ENCODE measurements at regions not wholly inside any gene's neighbourhood (a gene's known extent, or its start where the extent isn't known, plus 50 kb on each side); places are given as distances from the start of the nearest gene placed in this dataset.

GRCh38 chr13:40120781-40121180 lies 465.3 kb downstream of the COG6 start:
- ATAC-seq = no peak

- no peak for ATAC-seq
These were observed 466.3 kb downstream of the COG6 start for GRCh38 chr13:40121722-40122121.

- no peak for ATAC-seq
These were observed 468.6 kb downstream of the COG6 start for GRCh38 chr13:40123962-40124632.

- ATAC-seq = no peak
These were observed 469.2 kb downstream of the COG6 start for GRCh38 chr13:40124633-40125015.

- ATAC-seq = no peak
These were observed 469.9 kb downstream of the COG6 start for GRCh38 chr13:40125336-40125735.

GRCh38 chr13:40126306-40127085 lies 471.0 kb downstream of the COG6 start:
- no peak for ATAC-seq

- ATAC-seq = peak; percentile 41
These were observed 472.0 kb downstream of the COG6 start for GRCh38 chr13:40127476-40127875.

- no peak for ATAC-seq
These were observed 472.5 kb downstream of the COG6 start for GRCh38 chr13:40127925-40128324.

GRCh38 chr13:40129467-40129866 lies 474.0 kb downstream of the COG6 start:
- no peak for ATAC-seq

- peak; percentile 92 for ATAC-seq
These were observed 475.6 kb downstream of the COG6 start for GRCh38 chr13:40130871-40131636.

GRCh38 chr13:40132249-40132648 lies 476.8 kb downstream of the COG6 start:
- no peak for ATAC-seq

GRCh38 chr13:40136896-40137295 lies 481.4 kb downstream of the COG6 start:
- no peak for ATAC-seq

GRCh38 chr13:40137400-40137799 lies 481.9 kb downstream of the COG6 start:
- ATAC-seq = no peak

- no peak for ATAC-seq
These were observed 484.5 kb downstream of the COG6 start for GRCh38 chr13:40139896-40140520.

GRCh38 chr13:40141859-40142555 lies 486.5 kb downstream of the COG6 start:
- ATAC-seq = no peak

- no peak for ATAC-seq
These were observed 487.6 kb downstream of the COG6 start for GRCh38 chr13:40143106-40143505.

- no peak for ATAC-seq
These were observed 488.1 kb downstream of the COG6 start for GRCh38 chr13:40143559-40143958.

GRCh38 chr13:40145139-40145538 lies 489.7 kb downstream of the COG6 start:
- ATAC-seq = no peak

- ATAC-seq = no peak
These were observed 490.6 kb downstream of the COG6 start for GRCh38 chr13:40146063-40146462.

- ATAC-seq = peak; percentile 40
These were observed 491.2 kb downstream of the COG6 start for GRCh38 chr13:40146611-40147117.

GRCh38 chr13:40148101-40148500 lies 492.6 kb downstream of the COG6 start:
- no peak for ATAC-seq

- no peak for ATAC-seq
These were observed 493.3 kb downstream of the COG6 start for GRCh38 chr13:40148742-40149141.

Measured in esophagus mucosa (tissue), 1 donor.